ENCODE measurements at regions not wholly inside any gene's neighbourhood (a gene's known extent, or its start where the extent isn't known, plus 50 kb on each side); places are given as distances from the start of the nearest gene placed in this dataset.

DNA sequence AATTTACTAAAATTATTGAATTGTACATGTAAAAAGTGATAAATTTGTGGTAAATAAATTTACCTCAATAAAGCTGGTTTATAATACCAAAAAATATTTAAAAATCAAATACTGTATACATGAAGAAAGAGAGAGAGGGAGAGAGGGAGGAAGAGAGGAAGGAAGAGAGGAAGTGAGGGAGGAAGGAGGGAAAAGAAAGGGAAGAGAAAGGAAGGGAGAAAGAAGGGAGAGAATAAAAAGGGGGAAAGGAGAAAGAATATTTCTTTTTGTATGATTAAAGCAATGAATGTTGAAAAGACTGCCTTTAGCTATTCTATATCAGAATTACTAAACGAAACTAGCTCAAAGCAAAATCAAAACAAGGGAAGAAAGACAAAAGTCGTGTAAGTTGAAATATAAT, 150.0 kb downstream of the LRIG2 start:
- Histone ChIP-seq H3K36me3 (ENCODE audit: control insufficient read depth in 1 of 2, insufficient read depth in 2 of 2, low read length in 2 of 2) (no peaks in the 10 kb centered on the region), H3K27me3 (ENCODE audit: low read depth, low read length) (no peaks in the 10 kb centered on the region), H3K4me3 (ENCODE audit: low read depth in 1 of 2, low read length in 2 of 2) (no peak overlapping the region), H3K27ac (ENCODE audit: low read length) (no peak overlapping the region), H3K4me1 (ENCODE audit: control insufficient read depth in 1 of 2, insufficient read depth in 2 of 2, low read length in 2 of 2) (no peaks in the 10 kb centered on the region), H3K9me3 (ENCODE audit: control insufficient read depth in 1 of 2, low read length in 2 of 2) (no peaks in the 10 kb centered on the region)

DNA sequence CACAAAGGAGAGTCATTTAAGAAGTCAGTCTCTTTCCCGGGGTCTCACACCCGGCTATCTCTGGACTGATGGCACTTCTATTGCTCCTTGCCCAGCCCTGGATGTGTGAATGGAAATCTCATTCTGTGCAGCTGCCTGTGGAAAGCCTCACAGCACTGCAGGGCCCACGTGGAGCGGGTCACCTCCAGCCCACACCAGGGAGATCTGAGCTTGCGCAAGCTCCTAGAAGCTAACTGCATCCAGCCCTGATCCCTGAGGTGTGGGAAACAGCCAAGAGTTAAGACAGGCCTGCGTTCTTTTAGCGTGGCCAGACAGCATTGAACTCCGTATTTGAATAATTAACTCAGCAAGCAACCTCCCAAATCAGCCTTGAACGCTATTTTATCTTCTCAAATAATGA, 150.5 kb downstream of the LRIG2 start:
- no peaks in the 10 kb centered on the region for H3K4me1 ChIP-seq (ENCODE audit: control insufficient read depth in 1 of 2, insufficient read depth in 2 of 2, low read length in 2 of 2)
- no peak overlapping the region for H3K4me3 ChIP-seq (ENCODE audit: low read depth in 1 of 2, low read length in 2 of 2)
- H3K27me3 ChIP-seq (ENCODE audit: low read depth, low read length), result no peaks in the 10 kb centered on the region
- H3K27ac ChIP-seq (ENCODE audit: low read length), result no peak overlapping the region
- H3K36me3 ChIP-seq (ENCODE audit: control insufficient read depth in 1 of 2, insufficient read depth in 2 of 2, low read length in 2 of 2), result no peaks in the 10 kb centered on the region
- no peaks in the 10 kb centered on the region for H3K9me3 ChIP-seq (ENCODE audit: control insufficient read depth in 1 of 2, low read length in 2 of 2)

- Histone ChIP-seq H3K4me1 (ENCODE audit: control insufficient read depth in 1 of 2, insufficient read depth in 2 of 2, low read length in 2 of 2) (no peaks in the 10 kb centered on the region), H3K36me3 (ENCODE audit: control insufficient read depth in 1 of 2, insufficient read depth in 2 of 2, low read length in 2 of 2) (no peaks in the 10 kb centered on the region), H3K9me3 (ENCODE audit: control insufficient read depth in 1 of 2, low read length in 2 of 2) (no peaks in the 10 kb centered on the region), H3K4me3 (ENCODE audit: low read depth in 1 of 2, low read length in 2 of 2) (no peak overlapping the region), H3K27ac (ENCODE audit: low read length) (no peak overlapping the region), H3K27me3 (ENCODE audit: low read depth, low read length) (no peaks in the 10 kb centered on the region)
These were observed 153.2 kb downstream of the LRIG2 start for GRCh38 chr1:113226148-113226547.

GRCh38 chr1:113231866-113232265, 158.4 kb upstream of the MAGI3 start:
- H3K27ac ChIP-seq (ENCODE audit: low read length), result no peak overlapping the region
- no peak overlapping the region for H3K4me3 ChIP-seq (ENCODE audit: low read depth in 1 of 2, low read length in 2 of 2)
- no peaks in the 10 kb centered on the region for H3K4me1 ChIP-seq (ENCODE audit: control insufficient read depth in 1 of 2, insufficient read depth in 2 of 2, low read length in 2 of 2)
- H3K27me3 ChIP-seq (ENCODE audit: low read depth, low read length), result no peaks in the 10 kb centered on the region
- no peaks in the 10 kb centered on the region for H3K36me3 ChIP-seq (ENCODE audit: control insufficient read depth in 1 of 2, insufficient read depth in 2 of 2, low read length in 2 of 2)
- no peaks in the 10 kb centered on the region for H3K9me3 ChIP-seq (ENCODE audit: control insufficient read depth in 1 of 2, low read length in 2 of 2)

DNA sequence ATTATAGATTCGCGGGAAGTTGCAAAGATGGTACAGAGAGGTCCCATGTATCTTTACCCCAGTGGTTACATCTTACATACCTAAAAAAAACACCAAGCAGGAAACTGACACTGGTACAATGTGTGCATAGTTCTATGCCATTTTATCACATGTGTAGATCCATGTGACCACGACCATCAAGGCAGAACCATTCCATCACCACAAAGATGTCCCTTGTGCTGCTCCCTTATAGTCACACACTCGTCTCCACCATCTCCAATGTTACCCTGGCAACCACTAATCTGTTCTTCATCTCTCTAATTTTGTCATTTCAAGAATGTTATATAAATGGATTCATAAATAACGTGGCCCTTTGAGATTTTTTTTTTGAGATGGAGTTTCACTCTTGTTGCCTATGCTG, 156.9 kb upstream of the MAGI3 start:
- Histone ChIP-seq H3K4me3 (ENCODE audit: low read depth in 1 of 2, low read length in 2 of 2) (no peak overlapping the region), H3K27ac (ENCODE audit: low read length) (no peak overlapping the region), H3K9me3 (ENCODE audit: control insufficient read depth in 1 of 2, low read length in 2 of 2) (no peaks in the 10 kb centered on the region), H3K36me3 (ENCODE audit: control insufficient read depth in 1 of 2, insufficient read depth in 2 of 2, low read length in 2 of 2) (no peaks in the 10 kb centered on the region), H3K4me1 (ENCODE audit: control insufficient read depth in 1 of 2, insufficient read depth in 2 of 2, low read length in 2 of 2) (no peaks in the 10 kb centered on the region), H3K27me3 (ENCODE audit: low read depth, low read length) (no peaks in the 10 kb centered on the region)

GRCh38 chr1:113241237-113241636, 149.1 kb upstream of the MAGI3 start:
- no peaks in the 10 kb centered on the region for H3K36me3 ChIP-seq (ENCODE audit: control insufficient read depth in 1 of 2, insufficient read depth in 2 of 2, low read length in 2 of 2)
- H3K27ac ChIP-seq (ENCODE audit: low read length), result no peak overlapping the region

GRCh38 chr1:113242481-113242880, 147.8 kb upstream of the MAGI3 start:
- Histone ChIP-seq H3K4me1 (ENCODE audit: control insufficient read depth in 1 of 2, insufficient read depth in 2 of 2, low read length in 2 of 2) (no peaks in the 10 kb centered on the region), H3K27ac (ENCODE audit: low read length) (no peak overlapping the region), H3K9me3 (ENCODE audit: control insufficient read depth in 1 of 2, low read length in 2 of 2) (no peaks in the 10 kb centered on the region), H3K36me3 (ENCODE audit: control insufficient read depth in 1 of 2, insufficient read depth in 2 of 2, low read length in 2 of 2) (no peaks in the 10 kb centered on the region), H3K4me3 (ENCODE audit: low read depth in 1 of 2, low read length in 2 of 2) (no peak overlapping the region), H3K27me3 (ENCODE audit: low read depth, low read length) (no peaks in the 10 kb centered on the region)

More at GRCh38 chr1:113241237-113241636, 149.1 kb upstream of the MAGI3 start:
- Histone ChIP-seq H3K9me3 (ENCODE audit: control insufficient read depth in 1 of 2, low read length in 2 of 2) (no peaks in the 10 kb centered on the region), H3K27me3 (ENCODE audit: low read depth, low read length) (no peaks in the 10 kb centered on the region), H3K4me1 (ENCODE audit: control insufficient read depth in 1 of 2, insufficient read depth in 2 of 2, low read length in 2 of 2) (no peaks in the 10 kb centered on the region), H3K4me3 (ENCODE audit: low read depth in 1 of 2, low read length in 2 of 2) (no peak overlapping the region)

DNA sequence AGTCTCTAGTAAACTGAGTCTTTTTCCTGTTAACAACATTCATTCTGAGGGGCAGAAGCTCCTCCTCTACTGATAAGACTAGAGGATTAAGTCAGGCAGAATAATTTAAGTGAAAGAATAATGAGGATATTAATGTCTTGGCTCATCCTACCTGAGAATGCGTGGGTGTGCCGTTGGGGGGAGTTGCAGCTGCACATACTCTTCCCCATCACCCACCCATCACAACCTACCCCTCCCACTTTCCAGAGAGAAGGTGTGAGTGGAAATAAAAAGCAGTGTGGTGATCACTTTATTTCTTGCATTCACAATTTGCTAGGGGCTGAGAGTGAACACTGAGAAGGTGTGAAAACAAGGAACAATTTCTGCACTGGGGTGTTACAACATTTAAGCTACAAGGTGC, 146.8 kb upstream of the MAGI3 start:
- H3K27ac ChIP-seq (ENCODE audit: low read length), result no peak overlapping the region

DNA sequence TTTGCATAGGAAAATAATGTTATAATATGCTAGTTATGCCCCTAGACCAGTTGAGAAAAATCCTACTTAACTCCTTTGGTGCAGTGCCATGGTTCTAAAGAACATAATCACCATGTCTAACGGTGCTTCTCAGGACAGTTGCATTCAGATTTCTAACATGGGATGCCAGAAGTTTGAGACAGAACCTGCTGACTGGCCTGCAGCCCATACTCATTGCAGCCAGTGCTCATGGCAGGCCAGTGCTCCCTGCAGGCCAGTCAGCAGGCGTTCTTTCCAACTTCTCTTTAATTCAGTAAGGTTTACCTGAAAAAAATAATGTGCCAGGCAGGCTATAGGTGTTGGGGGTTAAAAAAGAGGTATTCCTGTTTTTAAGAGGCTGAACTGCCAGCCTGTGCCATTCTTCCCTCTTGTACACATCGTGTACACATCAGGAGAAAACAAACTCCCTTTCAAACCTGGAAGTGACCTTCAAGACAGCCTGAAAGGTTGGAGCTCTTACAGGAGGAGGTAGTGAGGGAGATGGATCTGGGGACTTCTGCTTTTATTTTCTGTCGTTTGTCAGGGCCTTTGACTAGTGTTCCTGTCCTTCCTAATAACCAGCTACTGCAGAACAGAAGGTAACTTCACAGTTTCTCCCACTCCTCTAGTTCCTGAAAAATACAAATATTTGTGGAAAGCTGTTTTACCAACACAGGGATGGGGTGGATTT, 146.0 kb upstream of the MAGI3 start:
- Histone ChIP-seq H3K27ac (ENCODE audit: low read length) (no peak overlapping the region), H3K9me3 (ENCODE audit: control insufficient read depth in 1 of 2, low read length in 2 of 2) (no peaks in the 10 kb centered on the region), H3K4me1 (ENCODE audit: control insufficient read depth in 1 of 2, insufficient read depth in 2 of 2, low read length in 2 of 2) (no peaks in the 10 kb centered on the region), H3K27me3 (ENCODE audit: low read depth, low read length) (no peaks in the 10 kb centered on the region), H3K4me3 (ENCODE audit: low read depth in 1 of 2, low read length in 2 of 2) (no peak overlapping the region), H3K36me3 (ENCODE audit: control insufficient read depth in 1 of 2, insufficient read depth in 2 of 2, low read length in 2 of 2) (no peaks in the 10 kb centered on the region)

More for the DNA sequence above, 146.8 kb upstream of the MAGI3 start:
- Histone ChIP-seq H3K36me3 (ENCODE audit: control insufficient read depth in 1 of 2, insufficient read depth in 2 of 2, low read length in 2 of 2) (no peaks in the 10 kb centered on the region), H3K4me1 (ENCODE audit: control insufficient read depth in 1 of 2, insufficient read depth in 2 of 2, low read length in 2 of 2) (no peaks in the 10 kb centered on the region), H3K27me3 (ENCODE audit: low read depth, low read length) (no peaks in the 10 kb centered on the region), H3K9me3 (ENCODE audit: control insufficient read depth in 1 of 2, low read length in 2 of 2) (no peaks in the 10 kb centered on the region), H3K4me3 (ENCODE audit: low read depth in 1 of 2, low read length in 2 of 2) (no peak overlapping the region)

DNA sequence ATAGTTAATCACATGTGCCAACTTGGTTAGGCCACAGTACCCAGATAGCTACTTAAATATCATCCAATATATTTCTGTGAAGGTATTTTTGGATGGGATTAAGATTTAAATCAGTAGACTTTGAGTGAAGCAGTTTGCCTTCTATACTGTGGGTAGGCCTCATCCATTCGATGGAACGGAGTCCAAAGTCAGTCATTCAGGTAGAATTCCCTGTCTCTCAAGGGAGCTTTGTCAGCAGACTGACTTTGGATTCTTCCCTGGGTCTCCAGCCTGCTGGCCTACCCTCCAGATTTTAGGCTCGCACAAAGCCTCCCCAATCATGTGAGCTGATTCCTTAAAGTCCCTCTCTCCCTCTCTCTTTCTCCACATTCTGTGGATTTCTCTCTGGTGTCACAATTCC, 145.1 kb upstream of the MAGI3 start:
- Histone ChIP-seq H3K4me1 (ENCODE audit: control insufficient read depth in 1 of 2, insufficient read depth in 2 of 2, low read length in 2 of 2) (no peaks in the 10 kb centered on the region), H3K36me3 (ENCODE audit: control insufficient read depth in 1 of 2, insufficient read depth in 2 of 2, low read length in 2 of 2) (no peaks in the 10 kb centered on the region), H3K27me3 (ENCODE audit: low read depth, low read length) (no peaks in the 10 kb centered on the region), H3K9me3 (ENCODE audit: control insufficient read depth in 1 of 2, low read length in 2 of 2) (no peaks in the 10 kb centered on the region), H3K4me3 (ENCODE audit: low read depth in 1 of 2, low read length in 2 of 2) (no peak overlapping the region), H3K27ac (ENCODE audit: low read length) (no peak overlapping the region)

DNA sequence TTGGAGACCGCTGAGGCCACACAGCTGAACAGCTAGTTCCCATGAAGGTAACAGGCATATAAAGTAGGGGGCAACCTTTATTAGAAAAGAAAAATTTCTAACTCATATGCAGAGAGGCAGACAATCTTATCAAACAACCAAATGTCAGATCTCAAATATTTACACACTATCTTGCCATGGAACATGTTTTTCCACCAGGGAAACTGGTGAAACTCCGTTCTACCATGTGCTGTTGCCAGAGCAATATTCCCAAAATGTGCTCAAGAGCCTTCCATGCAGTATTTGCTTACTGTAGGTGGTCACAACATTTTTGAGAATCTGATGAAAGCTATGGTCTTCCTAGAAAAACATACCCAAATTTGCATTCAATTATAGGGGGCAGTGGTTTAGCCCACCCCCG, 143.4 kb upstream of the MAGI3 start:
- H3K27me3 ChIP-seq (ENCODE audit: low read depth, low read length), result no peaks in the 10 kb centered on the region
- no peak overlapping the region for H3K4me3 ChIP-seq (ENCODE audit: low read depth in 1 of 2, low read length in 2 of 2)
- H3K9me3 ChIP-seq (ENCODE audit: control insufficient read depth in 1 of 2, low read length in 2 of 2), result no peaks in the 10 kb centered on the region
- no peak overlapping the region for H3K27ac ChIP-seq (ENCODE audit: low read length)
- no peaks in the 10 kb centered on the region for H3K4me1 ChIP-seq (ENCODE audit: control insufficient read depth in 1 of 2, insufficient read depth in 2 of 2, low read length in 2 of 2)
- no peaks in the 10 kb centered on the region for H3K36me3 ChIP-seq (ENCODE audit: control insufficient read depth in 1 of 2, insufficient read depth in 2 of 2, low read length in 2 of 2)

DNA sequence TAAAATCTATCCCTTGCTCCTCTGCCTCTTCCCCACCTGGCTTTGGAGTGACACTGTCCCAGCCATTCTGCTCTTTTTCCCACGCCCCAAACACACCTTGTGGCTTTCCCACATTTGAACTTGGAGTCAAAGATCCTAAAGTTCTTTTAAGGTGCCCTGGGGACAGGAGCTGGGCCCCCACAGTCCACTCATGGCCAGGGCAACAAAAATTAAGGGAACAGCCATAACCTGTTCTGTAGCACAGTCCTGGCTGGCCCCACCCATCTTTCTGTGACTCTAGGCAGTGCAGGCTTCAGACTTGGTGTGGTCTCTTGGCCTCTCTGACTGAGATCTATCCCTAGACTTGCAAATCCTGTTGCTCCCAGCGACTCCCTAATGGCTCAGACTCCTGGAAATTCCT, 143.0 kb upstream of the MAGI3 start:
- H3K27me3 ChIP-seq (ENCODE audit: low read depth, low read length), result no peaks in the 10 kb centered on the region
- no peaks in the 10 kb centered on the region for H3K4me1 ChIP-seq (ENCODE audit: control insufficient read depth in 1 of 2, insufficient read depth in 2 of 2, low read length in 2 of 2)
- no peak overlapping the region for H3K4me3 ChIP-seq (ENCODE audit: low read depth in 1 of 2, low read length in 2 of 2)
- no peaks in the 10 kb centered on the region for H3K9me3 ChIP-seq (ENCODE audit: control insufficient read depth in 1 of 2, low read length in 2 of 2)
- H3K36me3 ChIP-seq (ENCODE audit: control insufficient read depth in 1 of 2, insufficient read depth in 2 of 2, low read length in 2 of 2), result no peaks in the 10 kb centered on the region
- no peak overlapping the region for H3K27ac ChIP-seq (ENCODE audit: low read length)

All from muscle layer of duodenum (tissue), 2 donors.